Stimulated activated naive CD4-positive, alpha-beta T cell (primary cell): ENCODE measurements at regions not wholly inside any gene's neighbourhood (a gene's known extent, or its start where the extent isn't known, plus 50 kb on each side); places are given as distances from the start of the nearest gene placed in this dataset.
"Not testable (repeated sequence)": the region's sequence is repeated elsewhere in the genome, so short reads cannot be mapped to it uniquely, and the experiment has no call there.

Experiments used
- DNase-seq, 6 experiments: peaks; one replicate each; lab custom pipeline; 2025; lab: John Stamatoyannopoulos, UW

DNA sequence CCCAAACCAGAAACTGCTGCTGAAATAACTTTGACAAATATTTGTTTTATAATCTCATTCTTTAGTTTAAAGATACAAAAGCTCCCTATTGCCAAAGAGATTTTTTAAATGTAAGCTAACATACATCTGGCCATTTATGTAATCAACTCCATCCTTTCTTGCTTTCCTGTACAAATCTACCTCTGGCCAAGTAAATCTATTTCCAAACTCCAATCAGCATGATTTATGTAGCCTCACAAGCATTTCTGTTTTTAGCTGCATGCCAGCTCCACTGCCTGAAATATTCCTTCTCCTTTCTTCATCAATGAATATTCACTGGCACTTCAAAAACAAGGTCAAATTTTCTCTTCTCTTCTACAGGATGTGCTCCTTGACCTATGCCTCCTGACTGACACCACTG lies 80.0 kb downstream of the SHOX2 start:
- no peak for DNase-seq

DNA sequence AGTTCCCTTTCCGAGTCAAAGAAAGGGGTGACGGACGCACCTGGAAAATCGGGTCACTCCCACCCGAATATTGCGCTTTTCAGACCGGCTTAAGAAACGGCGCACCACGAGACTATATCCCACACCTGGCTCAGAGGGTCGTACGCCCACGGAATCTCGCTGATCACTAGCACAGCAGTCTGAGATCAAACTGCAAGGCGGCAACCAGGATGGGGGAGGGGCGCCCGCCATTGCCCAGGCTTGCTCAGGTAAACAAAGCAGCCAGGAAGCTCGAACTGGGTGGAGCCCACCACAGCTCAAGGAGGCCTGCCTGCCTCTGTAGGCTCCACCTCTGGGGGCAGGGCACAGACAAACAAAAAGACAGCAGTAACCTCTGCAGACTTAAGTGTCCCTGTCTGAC lies 86.3 kb downstream of the SHOX2 start:
- not testable (repeated sequence) for DNase-seq

DNA sequence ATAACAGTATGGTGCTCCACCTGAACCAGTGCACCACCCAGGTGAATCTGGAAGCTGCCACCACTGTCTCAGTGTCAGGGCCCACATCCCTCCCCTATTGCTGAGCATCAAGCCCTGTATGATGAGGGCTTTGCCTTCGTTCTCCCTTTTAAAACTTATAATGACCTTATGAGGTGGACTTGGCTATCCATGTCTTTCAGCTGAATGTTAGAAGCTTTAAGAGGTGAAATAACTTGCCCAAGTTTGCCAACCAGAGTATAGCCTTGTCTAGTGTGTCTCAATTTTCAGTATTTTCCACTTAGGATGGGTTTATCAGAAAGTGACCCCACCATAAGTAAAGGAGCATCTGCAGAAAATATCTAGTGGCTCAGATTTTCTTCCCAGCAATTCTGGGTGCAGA lies 87.8 kb downstream of the SHOX2 start:
- no peak for DNase-seq

DNA sequence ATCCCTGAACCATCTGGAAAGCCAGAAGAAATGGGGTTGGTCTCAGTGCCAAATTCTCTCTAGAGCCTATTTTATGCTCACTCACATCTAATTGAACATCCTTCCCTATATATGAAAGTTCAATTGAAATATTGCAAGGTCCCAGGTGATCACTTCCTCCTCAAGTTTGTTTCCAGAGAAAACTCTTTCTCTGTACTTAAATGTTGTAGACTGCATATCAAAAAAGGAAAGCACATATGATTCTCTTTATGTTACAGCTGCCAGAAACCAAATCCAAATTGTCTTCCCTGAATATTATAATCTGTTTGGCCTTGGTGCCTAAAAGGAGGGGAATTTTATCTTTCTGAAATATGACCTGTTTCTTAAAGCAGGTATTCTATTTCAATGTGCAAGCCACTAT lies 93.3 kb downstream of the SHOX2 start:
- no peak for DNase-seq

DNA sequence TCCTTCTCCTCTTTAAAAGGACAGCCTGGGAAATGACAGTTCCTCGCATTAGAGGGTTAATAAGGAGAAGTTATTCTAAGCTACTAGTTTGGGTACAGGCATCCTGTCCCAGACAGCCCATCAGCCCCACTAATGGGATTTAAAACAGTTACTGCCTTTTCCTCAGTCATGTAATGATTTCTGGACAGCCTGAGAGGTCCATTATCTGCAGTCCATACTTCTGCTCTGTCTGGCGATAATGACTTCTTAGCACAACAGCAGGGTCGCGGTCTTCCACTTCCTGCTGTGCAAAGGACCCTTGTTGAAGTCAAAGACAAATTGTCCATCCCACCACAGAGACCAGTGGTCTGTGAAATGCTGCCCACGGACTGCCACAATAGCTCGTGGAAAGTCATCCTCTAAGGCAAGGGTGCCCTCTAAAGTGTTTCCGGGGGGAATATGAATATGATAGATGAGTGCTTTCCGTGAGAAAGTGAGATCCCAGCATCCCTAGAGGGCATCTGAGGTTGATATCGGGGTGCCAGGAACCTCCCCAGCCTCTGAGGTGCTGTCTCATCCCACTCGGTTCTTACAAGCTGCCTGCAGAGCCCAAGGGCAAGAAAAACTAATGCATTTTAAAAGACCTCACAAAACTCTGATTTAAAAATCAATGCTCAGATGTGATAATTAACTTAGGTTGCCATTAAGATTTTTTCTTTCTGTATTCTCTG lies 100.7 kb downstream of the SHOX2 start:
- DNase-seq: no peak

DNA sequence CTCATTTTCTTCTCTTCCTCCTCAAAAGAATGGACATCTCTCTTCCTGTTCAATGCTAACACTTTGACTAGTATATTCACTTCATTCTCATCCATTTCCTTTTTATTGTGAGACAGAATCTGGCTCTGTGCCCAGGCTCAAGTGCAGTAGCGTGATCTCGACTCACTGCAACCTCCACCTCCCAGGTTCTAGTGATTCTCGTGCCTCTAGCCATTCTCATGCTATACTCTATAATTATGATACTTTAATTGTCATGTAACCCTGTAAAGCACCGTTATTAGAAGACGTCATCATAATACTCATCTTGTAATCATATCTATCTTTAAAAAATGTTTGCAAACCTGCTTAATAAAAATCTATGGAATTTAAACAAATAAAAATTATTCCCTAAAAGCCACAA lies 107.0 kb downstream of the SHOX2 start:
- no peak for DNase-seq

DNA sequence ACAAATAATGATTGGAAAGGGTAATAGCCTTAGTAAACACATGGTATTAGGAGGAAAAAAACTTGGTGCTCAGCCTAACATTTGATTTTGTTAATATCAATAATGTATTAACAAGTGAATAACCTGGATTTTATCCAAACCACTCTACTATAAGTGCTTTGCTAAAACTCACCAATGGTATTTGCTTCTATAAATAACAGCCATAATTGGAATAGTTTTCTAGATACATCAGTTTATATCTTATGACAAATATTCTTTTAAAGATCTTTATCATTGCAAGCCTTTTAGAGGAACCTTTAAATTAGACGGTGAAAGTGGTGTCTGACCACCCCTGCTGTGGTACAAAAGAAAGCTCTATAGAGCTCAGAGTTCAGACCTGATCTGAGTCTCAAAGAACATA lies 123.9 kb downstream of the SHOX2 start:
- DNase-seq: no peak

DNA sequence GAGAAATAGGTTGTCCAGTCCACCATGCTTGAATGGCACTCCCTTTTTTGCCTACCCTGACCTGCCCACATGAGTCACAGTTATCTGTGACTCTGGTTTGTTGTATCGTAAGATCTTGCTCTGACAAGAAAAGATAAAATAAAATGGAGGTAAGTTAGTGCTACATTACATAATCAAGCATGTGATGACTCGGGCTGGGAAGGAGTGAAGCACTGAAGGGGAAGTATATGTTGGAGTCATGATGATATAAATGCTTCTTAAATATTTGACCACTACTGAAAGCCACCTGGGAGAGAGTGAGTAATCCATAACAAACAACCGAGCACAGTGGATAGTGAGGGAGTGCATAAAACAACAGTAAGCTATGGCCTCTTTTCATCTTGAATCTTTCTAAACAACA lies 124.4 kb downstream of the SHOX2 start:
- DNase-seq: no peak

DNA sequence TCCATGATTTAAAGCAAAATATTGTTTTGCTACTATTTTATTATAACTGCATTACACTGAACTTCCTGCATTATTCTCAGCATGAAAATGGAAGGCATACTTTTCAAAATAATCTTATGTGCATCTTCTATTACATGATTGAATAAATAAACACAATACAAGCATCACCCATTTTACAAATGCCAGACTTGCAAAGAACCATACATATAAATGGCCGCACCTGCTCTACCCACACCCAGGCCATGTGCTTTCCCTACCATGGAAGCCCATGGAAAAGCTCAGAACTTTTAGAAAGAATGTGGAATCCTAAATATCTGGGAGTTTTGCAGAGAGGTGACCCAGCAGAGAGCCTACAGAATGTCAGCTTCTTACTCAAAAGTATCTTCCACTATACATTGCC lies 127.2 kb downstream of the SHOX2 start:
- no peak for DNase-seq

DNA sequence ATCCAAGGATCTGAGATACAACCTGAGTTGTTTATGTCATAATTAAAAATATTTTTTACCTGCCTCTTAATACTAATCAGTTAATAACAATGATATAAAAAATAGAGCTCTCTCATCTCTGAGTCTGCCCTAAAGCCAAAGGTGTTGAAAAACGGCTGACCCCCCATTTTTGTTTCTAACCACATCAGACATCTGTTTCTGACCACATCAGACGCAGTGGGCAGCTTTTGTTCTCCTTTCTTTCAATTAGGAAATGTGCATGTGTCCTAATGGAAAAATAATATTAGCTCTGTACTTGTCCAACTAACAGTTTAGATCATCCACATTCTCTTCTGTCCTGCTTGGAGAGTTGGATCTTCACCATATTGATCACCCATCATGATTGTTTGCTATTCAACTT lies 144.6 kb downstream of the SHOX2 start:
- no peak for DNase-seq

DNA sequence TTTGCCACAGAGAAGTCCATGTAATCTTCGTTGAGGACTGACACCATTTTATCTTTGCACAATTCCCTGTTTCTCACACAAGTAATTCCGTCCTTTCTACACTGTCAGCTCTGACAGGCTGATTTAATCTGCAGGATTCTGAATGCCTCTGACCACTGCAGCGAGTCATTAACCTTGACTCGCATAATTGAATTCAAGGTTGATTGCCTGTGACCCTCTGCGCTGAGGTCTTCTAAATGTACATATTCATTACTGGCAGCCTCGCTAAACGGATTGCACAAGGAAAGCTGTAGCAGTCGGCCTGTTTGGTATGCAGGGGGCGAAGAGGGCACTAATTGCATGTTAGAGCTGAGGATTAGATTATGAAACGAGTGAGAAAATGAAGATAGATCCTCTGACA lies 147.8 kb downstream of the SHOX2 start:
- no peak for DNase-seq

DNA sequence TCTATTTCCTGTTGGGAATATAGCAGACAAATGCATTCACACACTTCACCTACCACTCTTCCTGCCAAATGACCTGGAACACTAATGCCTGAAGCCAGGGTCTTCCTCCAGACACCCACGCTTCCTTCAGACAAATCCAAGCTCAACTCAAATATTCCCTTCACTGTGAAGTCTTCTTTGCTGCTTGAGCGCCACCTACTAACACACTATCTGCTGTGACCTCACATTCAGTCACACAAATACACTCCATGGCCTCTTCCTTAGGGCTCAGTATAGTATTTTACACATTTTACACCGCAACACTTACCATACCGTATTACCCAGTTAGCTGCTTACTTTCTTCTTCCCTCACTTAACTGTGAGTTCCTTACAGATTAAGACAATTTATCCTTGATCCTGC lies 149.4 kb downstream of the SHOX2 start:
- no peak for DNase-seq

DNA sequence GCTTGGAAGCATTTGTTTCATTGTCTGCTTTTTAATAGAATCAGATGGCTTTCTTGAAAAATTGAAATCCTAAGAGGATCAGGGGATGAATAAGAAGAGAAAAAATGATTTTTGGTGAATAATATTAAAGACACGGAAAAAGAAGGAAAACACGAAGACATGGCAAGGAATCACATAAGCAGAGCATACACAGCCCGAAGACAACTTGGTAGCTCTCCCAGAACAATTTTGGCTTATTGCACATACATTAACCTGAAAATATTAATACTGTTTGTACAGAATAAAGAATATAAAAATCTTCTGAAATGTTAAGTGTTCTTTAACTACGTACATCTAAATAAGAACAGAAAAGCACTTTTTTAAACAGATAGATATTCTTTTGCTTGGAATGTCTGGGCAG lies 150.0 kb downstream of the SHOX2 start:
- DNase-seq: no peak

DNA sequence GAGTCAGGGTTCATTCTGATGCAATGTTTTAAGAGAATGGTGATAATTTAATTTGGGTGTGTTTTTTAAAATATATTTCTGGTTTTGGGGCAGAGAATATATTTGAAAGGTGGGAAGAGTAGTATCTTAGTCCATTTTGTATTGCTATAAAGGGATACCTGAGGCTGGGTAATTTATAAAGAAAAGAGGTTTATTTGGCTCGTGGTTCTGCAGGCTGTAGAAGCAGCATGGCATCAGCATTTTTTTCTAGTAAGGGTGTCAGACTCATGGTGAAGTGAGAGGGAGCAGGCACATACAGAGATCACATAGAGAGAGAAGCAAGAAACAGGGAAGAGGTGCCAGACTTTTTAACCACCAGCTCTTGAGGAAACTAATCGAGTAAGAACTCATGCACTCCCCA lies 152.7 kb downstream of the SHOX2 start:
- DNase-seq: no peak

DNA sequence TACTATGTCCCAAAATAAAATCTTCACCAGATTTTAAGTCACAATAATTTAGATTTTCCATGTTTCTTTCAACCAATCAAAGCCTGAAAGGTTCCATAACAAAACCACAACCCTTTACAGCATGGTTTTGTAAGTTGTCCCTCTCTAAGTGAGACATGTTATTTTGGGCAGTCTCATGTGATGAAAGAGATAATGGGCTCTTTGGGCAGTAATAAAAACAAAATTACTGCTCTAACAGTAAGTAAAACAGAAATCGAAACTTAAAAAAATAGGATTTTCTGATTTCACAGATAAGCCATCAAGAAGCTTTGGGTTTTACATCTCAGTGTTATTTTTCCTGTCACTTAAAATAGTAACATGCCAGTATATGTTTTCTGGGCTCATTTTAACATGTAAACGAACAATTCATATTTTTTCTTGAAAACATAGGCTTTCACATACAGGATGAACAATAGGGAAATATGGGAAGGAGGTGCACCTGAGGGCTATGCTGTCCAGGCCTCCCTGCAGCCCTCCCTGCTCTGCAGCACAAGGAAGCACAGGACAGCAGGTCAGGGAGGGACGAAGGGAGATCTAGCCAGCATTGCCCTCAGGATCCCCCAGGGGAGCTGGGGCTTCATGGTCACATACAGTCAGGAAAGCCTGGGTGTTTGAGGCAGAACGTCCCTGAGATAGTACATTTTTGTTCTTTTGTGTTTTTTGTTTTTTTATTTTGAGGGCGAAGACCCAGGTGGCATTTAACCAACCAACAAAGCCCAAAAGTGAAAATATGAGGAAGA lies 157.4 kb downstream of the SHOX2 start:
- no peak for DNase-seq

DNA sequence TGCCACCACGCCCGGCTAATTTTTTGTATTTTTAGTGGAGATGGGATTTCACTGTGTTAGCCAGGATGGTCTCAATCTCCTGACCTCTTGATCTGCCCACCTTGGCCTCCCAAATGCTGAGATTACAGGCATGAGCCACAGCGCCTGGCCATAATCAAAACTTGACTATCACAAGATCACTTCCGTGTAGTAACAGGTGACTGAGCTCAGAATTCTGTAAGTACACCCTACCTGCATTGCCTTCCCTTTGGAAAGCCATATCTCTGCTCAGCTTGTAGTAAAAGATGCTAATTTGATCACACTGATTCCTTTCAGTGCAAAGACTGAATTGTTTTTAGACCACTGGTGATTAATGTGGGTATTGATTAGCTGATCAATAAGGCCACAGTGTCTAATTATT lies 167.1 kb downstream of the SHOX2 start:
- no peak for DNase-seq

DNA sequence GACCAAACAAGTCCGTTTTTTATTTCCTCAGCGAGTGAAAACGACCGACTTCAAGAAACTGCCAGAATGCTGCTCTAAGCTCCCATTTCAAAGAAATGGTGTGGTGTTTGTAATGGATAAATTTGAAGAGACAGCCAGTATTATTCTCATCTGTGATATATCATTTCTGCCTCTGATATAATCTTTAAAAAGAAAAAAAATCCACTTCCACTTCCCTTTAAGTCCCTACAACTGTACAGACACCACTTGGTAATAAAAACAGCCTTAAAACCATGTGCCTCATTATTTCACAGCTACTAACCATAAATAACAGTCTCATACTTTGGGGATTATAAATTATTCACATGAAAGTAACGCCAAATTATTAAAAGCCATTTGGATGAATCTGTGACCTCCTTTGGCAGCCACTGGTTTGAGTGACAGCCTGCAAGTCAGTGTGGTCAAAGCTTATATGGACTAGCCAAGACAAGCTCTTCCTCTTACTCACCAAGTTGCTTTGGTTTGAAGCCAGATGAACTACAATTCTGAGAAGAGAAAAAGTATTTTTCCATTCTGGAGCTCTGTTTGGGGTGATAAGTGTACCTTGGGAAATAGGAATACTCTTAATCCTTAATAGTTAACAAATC lies 168.0 kb downstream of the SHOX2 start:
- no peak for DNase-seq

DNA sequence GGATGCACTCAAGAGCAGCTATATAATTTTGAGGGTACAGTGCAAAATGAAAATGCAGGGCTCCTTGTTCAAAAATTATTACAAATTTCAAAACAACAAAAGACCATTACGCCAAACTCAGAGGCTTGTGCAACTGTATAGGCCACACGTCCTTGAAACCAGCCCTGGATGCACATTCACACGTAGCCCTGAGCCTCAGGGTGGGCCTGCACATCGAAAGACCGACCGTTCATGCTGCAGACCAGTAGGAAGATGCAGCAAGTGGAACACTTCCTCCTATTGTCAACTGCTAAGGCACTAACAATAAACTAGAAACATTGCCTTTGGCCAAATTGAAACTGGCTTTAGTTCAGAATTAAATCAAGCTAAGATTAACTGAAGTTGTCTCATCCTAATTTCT lies 174.7 kb downstream of the SHOX2 start:
- DNase-seq: no peak

DNA sequence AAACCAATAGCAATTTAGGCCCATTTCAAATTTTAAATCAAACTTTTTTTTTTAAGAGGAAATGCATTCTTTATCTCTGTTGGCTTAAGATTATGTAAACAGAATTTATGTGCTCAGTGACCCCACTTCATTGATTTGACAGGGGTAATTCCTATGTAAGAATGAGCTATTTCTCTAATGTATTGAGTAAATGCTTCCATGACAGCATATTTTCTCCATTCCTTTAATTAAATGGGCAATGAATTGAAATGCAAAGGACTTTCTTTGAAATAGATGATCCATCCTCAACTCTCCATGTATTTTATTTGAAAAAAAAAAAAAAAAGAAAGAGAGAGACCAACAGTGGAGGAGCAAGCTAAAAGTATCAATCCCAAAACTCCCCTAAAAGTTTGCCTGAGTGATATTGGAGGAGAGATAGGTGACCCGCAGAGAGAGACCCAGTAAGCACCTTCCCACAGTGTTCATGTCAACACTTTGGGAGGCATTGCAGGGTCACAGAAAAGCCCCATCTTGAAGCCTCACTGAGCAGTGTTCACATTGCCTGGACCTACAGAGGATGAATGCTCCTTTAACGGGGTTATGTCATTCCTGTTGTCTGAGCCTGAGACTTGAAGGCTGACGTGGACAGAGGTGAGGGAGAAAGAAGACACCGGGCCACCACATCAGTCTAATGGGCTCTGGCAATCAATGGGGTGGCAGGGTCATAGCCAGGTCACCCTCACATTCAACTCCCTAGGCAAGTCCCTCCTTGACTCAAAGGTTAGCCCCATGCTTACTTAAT lies 176.0 kb downstream of the SHOX2 start:
- DNase-seq: no peak

DNA sequence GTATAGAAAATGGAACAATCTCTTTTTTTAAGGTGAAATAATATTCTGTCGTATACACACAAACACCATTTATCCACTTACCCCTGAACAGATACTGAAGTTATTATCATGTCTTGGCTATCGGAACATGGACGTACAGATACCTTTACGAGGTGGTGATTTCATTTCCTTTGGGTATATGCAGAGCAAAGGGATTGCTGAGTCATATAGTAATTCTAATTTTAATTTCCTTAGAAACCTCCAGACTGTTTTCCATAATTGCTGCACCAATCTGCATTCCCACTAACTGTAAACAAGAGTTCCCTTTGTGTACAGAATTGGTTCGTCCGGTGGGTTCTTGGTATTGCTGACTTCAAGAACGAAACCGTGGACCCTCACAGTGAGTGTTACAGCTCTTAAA lies 179.4 kb downstream of the SHOX2 start:
- no peak for DNase-seq

DNA sequence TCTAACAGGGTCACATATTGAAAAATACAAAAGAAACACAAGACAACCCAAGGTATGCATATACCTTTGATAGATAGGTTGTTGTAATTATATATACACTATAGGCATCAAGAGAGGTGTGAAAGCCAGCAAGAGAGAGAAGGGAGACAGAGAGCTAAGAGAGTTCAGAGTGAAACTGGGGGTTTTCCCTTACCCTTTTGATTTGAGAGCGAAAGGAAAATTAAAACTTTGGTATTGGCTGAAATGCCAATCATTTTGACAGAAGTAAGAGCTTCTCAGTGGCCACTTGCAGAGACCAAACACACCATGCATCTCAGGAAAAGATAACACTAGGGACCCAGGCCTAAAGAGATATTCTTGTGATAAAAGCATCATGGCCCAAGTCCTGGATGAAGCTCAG lies 183.6 kb downstream of the SHOX2 start:
- DNase-seq: no peak

DNA sequence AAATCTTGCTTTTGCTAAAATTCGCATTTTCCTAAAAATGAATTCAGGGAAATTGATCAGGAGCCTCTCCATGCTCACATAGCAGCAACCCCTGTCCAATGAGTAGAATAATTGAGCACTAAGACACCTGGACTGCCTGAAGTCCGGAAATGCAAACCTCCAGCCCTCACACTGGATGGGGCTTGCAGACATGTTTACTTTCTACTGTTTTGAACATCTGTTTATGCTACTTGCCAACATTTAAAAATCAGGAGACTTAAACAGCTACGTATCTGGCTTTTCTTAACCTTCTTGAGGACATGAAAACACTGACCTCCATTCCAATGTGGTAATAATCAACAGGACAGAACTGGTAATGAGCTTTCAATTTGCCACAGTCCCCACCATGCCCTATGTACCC lies 184.4 kb downstream of the SHOX2 start:
- no peak for DNase-seq
